HepG2 (cell line): ENCODE measurements at regions not wholly inside any gene's neighbourhood (a gene's known extent, or its start where the extent isn't known, plus 50 kb on each side); places are given as distances from the start of the nearest gene placed in this dataset.

ENCODE experiments used
- BORCS8-MEF2B ChIP-seq: sonication (generic); formaldehyde crosslinking; IDR thresholded peaks from 2 replicates; pipeline ENCODE4 v1.8.0; 2022; ENCODE audit warnings: mild to moderate bottlenecking, missing genetic modification reagents
- DR1 ChIP-seq: sonication (generic); formaldehyde crosslinking; IDR thresholded peaks from 2 replicates; pipeline ENCODE4 v1.8.0; 2021; ENCODE audit warnings: mild to moderate bottlenecking, missing genetic modification reagents, inconsistent platforms
- FOXK2 ChIP-seq: fragments of 450-650 bp; IDR thresholded peaks from 2 replicates; pipeline ENCODE4 v1.6.1; 2016
- NFE2L2 ChIP-seq: fragments of 150-350 bp; IDR thresholded peaks from 2 replicates; pipeline ENCODE4 v1.6.1; 2014; ENCODE audit warnings: low read length
- NFIC ChIP-seq: IDR thresholded peaks from 2 replicates; pipeline ENCODE4 v1.6.1; 2012; ENCODE audit warnings: mild to moderate bottlenecking, low read length, inconsistent platforms
- PRMT3 ChIP-seq: sonication (generic); formaldehyde crosslinking; IDR thresholded peaks from 2 replicates; pipeline ENCODE4 v1.8.1; 2022; ENCODE audit warnings: low read depth, mild to moderate bottlenecking, moderate library complexity, missing genetic modification reagents, borderline replicate concordance
- ZFP62 ChIP-seq: sonication (generic); formaldehyde crosslinking; IDR thresholded peaks from 2 replicates; pipeline ENCODE4 v1.4.0; 2020; ENCODE audit warnings: missing genetic modification reagents
- ZNF780A ChIP-seq: sonication (generic); formaldehyde crosslinking; IDR thresholded peaks from 2 replicates; pipeline ENCODE4 v1.8.0; 2022; ENCODE audit warnings: mild to moderate bottlenecking, missing genetic modification reagents, moderate library complexity
- TF ChIP-seq, protein P1 (sequence below): sonication (generic); formaldehyde crosslinking; IDR thresholded peaks from 2 replicates; pipeline ENCODE4 v1.5.0; 2020; ENCODE audit warnings: mild to moderate bottlenecking, missing genetic modification reagents, moderate library complexity

DNA sequence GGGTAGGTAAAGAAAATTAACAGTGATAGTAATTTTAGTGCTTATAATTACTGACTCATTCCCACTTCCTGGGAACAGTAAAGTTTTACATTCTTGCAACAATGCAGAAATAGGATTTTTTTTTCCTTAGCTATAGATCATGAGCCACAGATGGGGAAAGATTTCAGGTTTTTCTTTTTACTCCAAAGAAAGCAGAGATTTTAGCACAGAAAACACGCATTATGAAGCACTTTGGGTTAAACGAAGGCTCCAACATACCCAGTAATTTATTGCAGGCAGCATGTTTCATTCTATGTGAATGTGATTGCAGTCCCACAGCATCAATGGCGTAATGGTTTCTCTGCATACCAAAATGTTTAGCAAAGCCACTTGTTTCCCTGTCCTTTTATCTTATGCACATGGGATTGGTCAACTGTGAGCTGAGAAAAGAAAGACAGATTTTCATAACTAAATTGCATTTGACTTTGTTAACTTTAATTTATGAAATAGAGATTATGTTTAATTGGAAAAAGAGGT, 124.6 kb upstream of the E2F7 start:
- no peak for TF ChIP-seq ZNF780A (CRISPR knock-in tag)
- TF ChIP-seq NFE2L2: no peak
- TF ChIP-seq, protein P1, sequence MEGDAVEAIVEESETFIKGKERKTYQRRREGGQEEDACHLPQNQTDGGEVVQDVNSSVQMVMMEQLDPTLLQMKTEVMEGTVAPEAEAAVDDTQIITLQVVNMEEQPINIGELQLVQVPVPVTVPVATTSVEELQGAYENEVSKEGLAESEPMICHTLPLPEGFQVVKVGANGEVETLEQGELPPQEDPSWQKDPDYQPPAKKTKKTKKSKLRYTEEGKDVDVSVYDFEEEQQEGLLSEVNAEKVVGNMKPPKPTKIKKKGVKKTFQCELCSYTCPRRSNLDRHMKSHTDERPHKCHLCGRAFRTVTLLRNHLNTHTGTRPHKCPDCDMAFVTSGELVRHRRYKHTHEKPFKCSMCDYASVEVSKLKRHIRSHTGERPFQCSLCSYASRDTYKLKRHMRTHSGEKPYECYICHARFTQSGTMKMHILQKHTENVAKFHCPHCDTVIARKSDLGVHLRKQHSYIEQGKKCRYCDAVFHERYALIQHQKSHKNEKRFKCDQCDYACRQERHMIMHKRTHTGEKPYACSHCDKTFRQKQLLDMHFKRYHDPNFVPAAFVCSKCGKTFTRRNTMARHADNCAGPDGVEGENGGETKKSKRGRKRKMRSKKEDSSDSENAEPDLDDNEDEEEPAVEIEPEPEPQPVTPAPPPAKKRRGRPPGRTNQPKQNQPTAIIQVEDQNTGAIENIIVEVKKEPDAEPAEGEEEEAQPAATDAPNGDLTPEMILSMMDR: no peak
- TF ChIP-seq FOXK2: no peak
- no peak for TF ChIP-seq NFIC
- TF ChIP-seq DR1 (CRISPR knock-in tag): no peak
- TF ChIP-seq PRMT3 (CRISPR knock-in tag): no peak
- TF ChIP-seq BORCS8-MEF2B (CRISPR knock-in tag): no peak
- TF ChIP-seq ZFP62 (CRISPR knock-in tag): no peak
